Naive thymus-derived CD4-positive, alpha-beta T cell (primary cell): ENCODE measurements at regions not wholly inside any gene's neighbourhood (a gene's known extent, or its start where the extent isn't known, plus 50 kb on each side); places are given as distances from the start of the nearest gene placed in this dataset.
A peak's percentile ranks its signal among the peaks of the same experiment; 100 is the strongest.
"Not testable (repeated sequence)": the region's sequence is repeated elsewhere in the genome, so short reads cannot be mapped to it uniquely, and the experiment has no call there.

Experiments
- ATAC-seq: fragments of 150-1000 bp; cut with Tn5 transposase; 2 replicates; pipeline ENCODE4 v1.10.0; 2021; ENCODE audit warnings: mild to moderate bottlenecking, moderate library complexity
- CTCF ChIA-PET: fragments of 350-600 bp; sonication (Branson Sonifier 250); formaldehyde crosslinking; loops from one replicate; lab custom pipeline; 2021; ENCODE audit warnings: antibody characterized with exemption; lab: Charles Lee
- POLR2A ChIA-PET: fragments of 350-600 bp; sonication (Branson Sonifier 250); formaldehyde crosslinking; loops from one replicate; lab custom pipeline; 2021; ENCODE audit warnings: antibody characterized with exemption, inconsistent platforms; lab: Charles Lee
- DNase-seq, 9 donors: peaks; one replicate each; pipeline versions ENCODE4 v3.0.0 to v3.0.0-alpha.2; 2020 to 2022; ENCODE audit warnings: mixed read lengths in 1 of 9
- H3K27ac ChIP-seq: one replicate; pipeline ENCODE4 v1.7.0; 2013; ENCODE audit warnings: mild to moderate bottlenecking, low read depth, low read length, moderate library complexity
- H3K27me3 ChIP-seq, 2 donors: one replicate each; pipeline ENCODE4 v1.7.0; 2013; ENCODE audit warnings: low read length in 2 of 2, mild to moderate bottlenecking in 2 of 2, moderate library complexity in 2 of 2; ENCODE audit not compliant: control insufficient read depth in 2 of 2, insufficient read depth in 2 of 2
- H3K36me3 ChIP-seq, 3 experiments: 1 replicate in 2 of 3; 2 replicates in 1 of 3; pipeline ENCODE4 v1.7.0; 2013; ENCODE audit warnings: low read length in 3 of 3, mild to moderate bottlenecking in 3 of 3, moderate library complexity in 1 of 3; ENCODE audit not compliant: insufficient read depth in 3 of 3, control insufficient read depth in 2 of 3
- H3K4me1 ChIP-seq, 2 donors: one replicate each; pipeline ENCODE4 v1.7.0; 2013; ENCODE audit warnings: low read length in 2 of 2, mild to moderate bottlenecking in 2 of 2, moderate library complexity in 1 of 2; ENCODE audit not compliant: control insufficient read depth in 2 of 2, insufficient read depth in 2 of 2
- H3K4me3 ChIP-seq: 2 replicates; pipeline ENCODE4 v1.7.0; 2013; ENCODE audit warnings: mild to moderate bottlenecking, low read length
- H3K9me3 ChIP-seq, 3 experiments: 1 replicate in 2 of 3; 2 replicates in 1 of 3; pipeline ENCODE4 v1.7.0; 2013; ENCODE audit warnings: low read length in 3 of 3; ENCODE audit not compliant: control insufficient read depth in 2 of 3
- H3K27ac Mint-ChIP-seq, 9 donors: one replicate each; pipeline ENCODE4 v1.8.0; 2020 to 2022; ENCODE audit warnings: mixed read lengths in 9 of 9, mild to moderate bottlenecking in 8 of 9, moderate library complexity in 5 of 9, inconsistent platforms in 2 of 9
- H3K27me3 Mint-ChIP-seq, 5 donors: one replicate each; pipeline ENCODE4 v1.8.0; 2021 to 2022; ENCODE audit warnings: mixed read lengths in 5 of 5, mild to moderate bottlenecking in 1 of 5
- H3K36me3 Mint-ChIP-seq, 5 donors: one replicate each; pipeline ENCODE4 v1.8.0; 2020 to 2022; ENCODE audit warnings: mixed read lengths in 5 of 5, mild to moderate bottlenecking in 3 of 5, inconsistent platforms in 1 of 5
- H3K4me1 Mint-ChIP-seq, 7 donors: one replicate each; pipeline ENCODE4 v1.8.0; 2020 to 2022; ENCODE audit warnings: mixed read lengths in 7 of 7, mild to moderate bottlenecking in 3 of 7, inconsistent platforms in 1 of 7
- H3K4me3 Mint-ChIP-seq, 10 donors: one replicate each; pipeline ENCODE4 v1.8.0; 2020 to 2022; ENCODE audit warnings: mild to moderate bottlenecking in 10 of 10, mixed read lengths in 10 of 10, moderate library complexity in 6 of 10, inconsistent platforms in 2 of 10
- H3K9me3 Mint-ChIP-seq, 11 donors: one replicate each; pipeline ENCODE4 v1.8.0; 2020 to 2022; ENCODE audit warnings: mixed read lengths in 11 of 11, mild to moderate bottlenecking in 4 of 11, inconsistent platforms in 1 of 11, moderate library complexity in 1 of 11
- intact Hi-C, 2 donors: fragments of 100-400 bp; cut with micrococcal nuclease; formaldehyde crosslinking; loops; one replicate each; pipeline ENCODE4 v1.15.1; 2023

DNA sequence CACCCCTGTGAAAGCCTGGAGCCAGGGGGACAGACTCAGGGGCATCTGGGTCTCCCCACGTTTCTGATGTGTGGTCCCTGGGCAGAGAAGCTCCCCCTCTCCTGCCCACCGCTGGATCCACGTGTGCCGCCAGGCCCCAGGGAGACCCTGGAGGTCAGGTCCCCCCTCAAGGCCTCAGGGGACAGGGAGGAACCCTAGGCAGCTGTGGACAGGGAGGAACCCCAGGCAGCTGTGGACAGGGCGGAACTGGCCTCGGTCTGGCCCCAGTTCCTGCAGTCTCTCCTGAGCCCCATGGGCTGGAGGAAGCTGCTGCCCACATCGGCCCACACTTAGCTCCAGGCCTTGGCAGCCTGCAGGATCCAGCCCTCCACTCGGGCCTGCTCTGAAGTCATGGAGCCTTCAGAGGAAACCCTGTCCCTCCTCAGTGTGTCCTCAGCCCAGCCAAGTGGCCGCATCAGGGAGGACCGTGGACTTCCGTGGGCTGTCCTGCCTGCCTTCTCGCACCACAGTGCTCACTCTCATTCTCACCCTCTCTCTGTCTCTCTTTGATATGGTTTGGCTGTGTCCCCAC is 127.7 kb downstream of the BRD1 start:
- Mint-ChIP-seq H3K4me1 (peaks cover 0 to 3% (median 0%) of the 10 kb centered on the region in 7 donors), H3K27ac (no peak overlapping the region), H3K4me3 (no peak overlapping the region), H3K9me3 (peaks cover 0 to 40% (median 16%) of the 10 kb centered on the region in 11 donors), H3K27me3 (peaks cover 3 to 26% (median 6%) of the 10 kb centered on the region in 5 donors), H3K36me3 (peaks cover 0 to 9% (median 4%) of the 10 kb centered on the region in 5 donors)
- ATAC-seq: no peak
- peaks cover 0 to 10% (median 0%) of the 10 kb centered on the region in 3 experiments for H3K9me3 ChIP-seq
- H3K27ac ChIP-seq: no peak overlapping the region
- DNase-seq: no peak
- no peaks in the 10 kb centered on the region for H3K4me1 ChIP-seq
- H3K4me3 ChIP-seq: no peak overlapping the region
- ChIA-PET POLR2A (no interaction called here), CTCF (no interaction called here)
- H3K36me3 ChIP-seq: no peaks in the 10 kb centered on the region
- intact Hi-C loops: no loop called here
- H3K27me3 ChIP-seq: no peaks in the 10 kb centered on the region

- DNase-seq (no peak), ATAC-seq (no peak)
- ChIA-PET POLR2A (no interaction called here), CTCF (no interaction called here)
- no peak overlapping the region for H3K27ac ChIP-seq
- Mint-ChIP-seq H3K27ac (no peak overlapping the region), H3K36me3 (peaks cover 0 to 9% (median 4%) of the 10 kb centered on the region in 5 donors), H3K4me3 (no peak overlapping the region), H3K9me3 (peaks cover 0 to 40% (median 16%) of the 10 kb centered on the region in 11 donors), H3K4me1 (no peaks in the 10 kb centered on the region), H3K27me3 (peaks cover 3 to 26% (median 6%) of the 10 kb centered on the region in 5 donors)
- no peaks in the 10 kb centered on the region for H3K27me3 ChIP-seq
- intact Hi-C loops: no loop called here
- H3K4me3 ChIP-seq: no peak overlapping the region
- H3K36me3 ChIP-seq: no peaks in the 10 kb centered on the region
- peaks cover 0 to 10% (median 0%) of the 10 kb centered on the region in 3 experiments for H3K9me3 ChIP-seq
- H3K4me1 ChIP-seq: no peaks in the 10 kb centered on the region
These were observed 128.2 kb downstream of the BRD1 start for GRCh38 chr22:49699476-49699875.

GRCh38 chr22:49698616-49699015 is 129.1 kb downstream of the BRD1 start:
- H3K27ac Mint-ChIP-seq, DNase-seq, H3K4me1 ChIP-seq, H3K27me3 ChIP-seq, H3K36me3 ChIP-seq, ATAC-seq, H3K4me3 Mint-ChIP-seq, H3K27ac ChIP-seq, CTCF ChIA-PET, intact Hi-C loops, H3K4me3 ChIP-seq, POLR2A ChIA-PET, H3K9me3 ChIP-seq, H3K36me3 Mint-ChIP-seq, H3K4me1 Mint-ChIP-seq: not testable (repeated sequence)
- peaks cover under 1 to 21% (median 3%) of the 10 kb centered on the region in 5 donors for H3K27me3 Mint-ChIP-seq
- peaks cover 0 to 40% (median 16%) of the 10 kb centered on the region in 11 donors for H3K9me3 Mint-ChIP-seq

DNA sequence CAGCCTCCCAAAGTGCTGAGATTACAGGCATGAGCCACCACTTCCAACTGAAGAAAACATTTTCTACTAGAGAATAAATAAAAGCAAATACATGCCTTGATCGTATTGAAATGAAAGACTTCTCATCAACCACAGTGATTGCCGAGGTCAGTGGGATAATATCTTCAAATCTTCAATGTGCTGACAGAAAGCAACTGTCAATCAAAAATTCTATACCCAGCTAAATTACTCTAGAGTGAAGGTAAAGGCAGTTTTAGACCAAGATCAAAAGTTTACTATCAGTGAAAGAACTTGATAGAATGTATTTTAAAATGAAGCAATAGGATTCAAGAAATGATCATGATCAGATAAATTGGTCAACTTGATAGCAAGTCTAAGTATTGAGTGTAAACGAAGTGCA is 130.6 kb downstream of the BRD1 start:
- Mint-ChIP-seq H3K36me3 (peaks cover 0 to 9% (median 4%) of the 10 kb centered on the region in 5 donors), H3K27me3 (peaks cover 0 to 16% (median 0%) of the 10 kb centered on the region in 5 donors), H3K4me3 (no peak overlapping the region), H3K4me1 (peaks cover 0 to 16% (median 11%) of the 10 kb centered on the region in 7 donors), H3K9me3 (peaks cover 0 to 34% (median 13%) of the 10 kb centered on the region in 11 donors), H3K27ac (no peak overlapping the region)
- no peaks in the 10 kb centered on the region for H3K27me3 ChIP-seq
- no peak for ATAC-seq
- intact Hi-C loops: no loop called here
- ChIA-PET CTCF (no interaction called here), POLR2A (no interaction called here)
- no peak for DNase-seq
- no peak overlapping the region for H3K27ac ChIP-seq
- no peaks in the 10 kb centered on the region for H3K36me3 ChIP-seq
- H3K4me1 ChIP-seq: peaks cover 0 to 5% of the 10 kb centered on the region in 2 donors
- no peak overlapping the region for H3K4me3 ChIP-seq
- peaks cover 0 to 5% (median 0%) of the 10 kb centered on the region in 3 experiments for H3K9me3 ChIP-seq

DNA sequence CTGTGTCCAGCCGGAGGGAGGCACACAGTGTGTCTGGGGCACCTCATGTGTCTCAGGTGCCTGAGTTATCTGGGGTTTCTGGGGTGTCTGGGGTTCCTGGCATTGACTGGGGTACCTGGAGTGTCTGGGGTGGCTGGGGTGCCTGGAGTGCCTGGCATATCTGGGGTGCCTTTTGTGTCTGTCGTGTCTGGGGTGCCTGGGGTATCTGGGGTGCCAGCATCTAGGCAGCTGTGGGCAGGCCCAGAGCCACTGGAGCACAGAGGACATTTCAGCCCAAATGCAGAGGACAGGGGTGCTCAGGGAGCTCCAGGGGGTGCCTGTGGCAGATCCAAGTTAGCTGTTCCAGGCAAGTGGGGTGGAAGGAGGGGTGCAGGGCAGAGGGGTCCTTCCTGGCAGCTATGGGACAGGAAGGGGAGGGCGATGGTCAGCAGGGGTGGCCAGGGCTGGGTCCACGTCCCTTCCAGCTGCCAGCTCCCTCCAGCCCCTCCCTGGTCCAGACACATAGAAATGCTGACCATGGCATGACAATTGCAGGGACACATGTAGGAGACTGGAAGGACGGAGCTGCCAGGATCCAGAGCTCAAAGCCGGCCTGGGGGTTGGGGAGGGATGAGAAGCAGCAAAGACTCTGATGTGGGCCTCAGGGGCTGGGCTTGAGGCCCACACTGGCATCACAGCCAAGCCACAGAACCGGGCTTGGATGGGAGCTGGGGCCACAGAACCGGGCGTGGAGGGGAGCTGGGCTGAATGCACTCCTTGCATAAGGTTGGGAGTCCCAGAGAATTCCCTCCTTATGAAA is 133.0 kb downstream of the BRD1 start:
- DNase-seq: no peak
- peaks cover 0 to 5% of the 10 kb centered on the region in 2 donors for H3K4me1 ChIP-seq
- Mint-ChIP-seq H3K4me1 (peaks cover 0 to 25% (median 18%) of the 10 kb centered on the region in 7 donors), H3K27ac (peak overlapping the region in 2 of 9 donors; percentile 13 to 30), H3K4me3 (peak overlapping the region in 1 of 10 donors; percentile 31), H3K27me3 (peaks cover 0 to 12% (median 0%) of the 10 kb centered on the region in 5 donors), H3K9me3 (peaks cover 0 to 26% (median 8%) of the 10 kb centered on the region in 11 donors), H3K36me3 (peaks cover 0 to 7% (median 0%) of the 10 kb centered on the region in 5 donors)
- no peak overlapping the region for H3K4me3 ChIP-seq
- no peaks in the 10 kb centered on the region for H3K9me3 ChIP-seq
- ChIA-PET POLR2A (no interaction called here), CTCF (no interaction called here)
- no peaks in the 10 kb centered on the region for H3K36me3 ChIP-seq
- no peak overlapping the region for H3K27ac ChIP-seq
- no peak for ATAC-seq
- H3K27me3 ChIP-seq: no peaks in the 10 kb centered on the region
- intact Hi-C loops: no loop called here

DNA sequence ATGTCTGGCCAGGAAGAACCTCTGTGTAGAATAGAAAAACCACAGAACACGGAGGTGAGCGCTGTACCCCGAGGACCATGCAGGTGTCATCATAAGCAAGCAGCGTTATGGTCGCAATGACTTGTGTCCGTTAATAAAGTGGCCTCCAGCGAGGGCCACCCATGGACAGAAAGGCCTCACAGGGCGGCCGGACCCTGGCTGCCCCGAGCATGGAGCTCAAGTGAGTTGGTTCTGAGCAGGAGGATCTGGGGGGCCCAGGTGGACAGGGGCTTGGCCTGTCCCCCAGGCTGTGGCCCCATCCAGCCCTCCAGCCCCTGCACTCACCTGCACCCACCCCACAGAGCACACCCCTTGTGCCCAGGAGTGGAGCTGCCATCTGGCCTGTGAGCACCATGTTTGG is 133.8 kb downstream of the BRD1 start:
- Mint-ChIP-seq H3K27me3 (peaks cover 0 to 15% (median 0%) of the 10 kb centered on the region in 5 donors), H3K4me1 (peaks cover 0 to 25% (median 18%) of the 10 kb centered on the region in 7 donors), H3K4me3 (peak overlapping the region in 1 of 10 donors; percentile 10), H3K9me3 (peaks cover 0 to 26% (median 8%) of the 10 kb centered on the region in 11 donors), H3K36me3 (peaks cover 0 to 7% (median 0%) of the 10 kb centered on the region in 5 donors), H3K27ac (no peak overlapping the region)
- Histone ChIP-seq H3K9me3 (no peaks in the 10 kb centered on the region), H3K27ac (no peak overlapping the region), H3K36me3 (no peaks in the 10 kb centered on the region), H3K27me3 (no peaks in the 10 kb centered on the region), H3K4me3 (no peak overlapping the region), H3K4me1 (peaks cover 0 to 5% of the 10 kb centered on the region in 2 donors)
- CTCF ChIA-PET: no interaction called here
- POLR2A ChIA-PET: no interaction called here
- no peak for ATAC-seq
- intact Hi-C loops: loop anchor here in 1 of 2 donors (2.0 kb wide), 1 partner anchor 23 kb away; no protein-coding TSS in a partner anchor
- no peak for DNase-seq
